ENCODE measurements at regions not wholly inside any gene's neighbourhood (a gene's known extent, or its start where the extent isn't known, plus 50 kb on each side); places are given as distances from the start of the nearest gene placed in this dataset.

DNA sequence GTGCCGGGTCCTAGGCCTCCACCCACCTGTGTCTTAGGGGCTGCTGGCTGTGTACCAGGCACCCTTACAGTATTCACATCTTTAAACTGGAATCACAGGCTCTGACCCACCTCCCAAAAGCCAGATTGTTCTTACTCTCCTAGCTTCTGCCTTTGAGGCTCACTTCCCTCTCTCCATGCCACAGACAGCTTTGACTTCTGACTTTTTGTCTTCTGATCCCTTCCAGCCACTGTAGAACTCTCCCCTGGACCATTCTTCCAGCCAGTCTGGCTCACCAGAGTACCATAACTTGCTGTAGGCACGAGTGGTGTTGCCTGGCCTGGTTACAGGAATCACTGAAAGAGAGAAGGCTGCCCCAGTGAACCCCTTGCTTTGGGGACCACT is 58.1 kb upstream of the STUM start:
- TF ChIP-seq, protein P1, sequence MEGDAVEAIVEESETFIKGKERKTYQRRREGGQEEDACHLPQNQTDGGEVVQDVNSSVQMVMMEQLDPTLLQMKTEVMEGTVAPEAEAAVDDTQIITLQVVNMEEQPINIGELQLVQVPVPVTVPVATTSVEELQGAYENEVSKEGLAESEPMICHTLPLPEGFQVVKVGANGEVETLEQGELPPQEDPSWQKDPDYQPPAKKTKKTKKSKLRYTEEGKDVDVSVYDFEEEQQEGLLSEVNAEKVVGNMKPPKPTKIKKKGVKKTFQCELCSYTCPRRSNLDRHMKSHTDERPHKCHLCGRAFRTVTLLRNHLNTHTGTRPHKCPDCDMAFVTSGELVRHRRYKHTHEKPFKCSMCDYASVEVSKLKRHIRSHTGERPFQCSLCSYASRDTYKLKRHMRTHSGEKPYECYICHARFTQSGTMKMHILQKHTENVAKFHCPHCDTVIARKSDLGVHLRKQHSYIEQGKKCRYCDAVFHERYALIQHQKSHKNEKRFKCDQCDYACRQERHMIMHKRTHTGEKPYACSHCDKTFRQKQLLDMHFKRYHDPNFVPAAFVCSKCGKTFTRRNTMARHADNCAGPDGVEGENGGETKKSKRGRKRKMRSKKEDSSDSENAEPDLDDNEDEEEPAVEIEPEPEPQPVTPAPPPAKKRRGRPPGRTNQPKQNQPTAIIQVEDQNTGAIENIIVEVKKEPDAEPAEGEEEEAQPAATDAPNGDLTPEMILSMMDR (IDR thresholded peaks at IDR 0.05), result no peak
- TF ChIP-seq POLR2A (IDR thresholded peaks at IDR 0.05), result no peak
- 83 to 96% (median 89%) methylated on average over 2 of the region's 2 CpGs for WGBS, 4 donors
- Histone ChIP-seq H3K4me1 (no peaks in the 10 kb centered on the region), H3K9me3 (peaks cover 0 to 7% (median 0%) of the 10 kb centered on the region in 12 donors), H3K27me3 (peaks cover 0 to under 1% (median 0%) of the 10 kb centered on the region in 9 donors), H3K4me3 (no peak overlapping the region), H3K27ac (no peak overlapping the region), H3K36me3 (no peaks in the 10 kb centered on the region)
- intact Hi-C loops (cut with DNase I), result no loop called here
- no peak for DNase-seq
- ATAC-seq, result no peak

DNA sequence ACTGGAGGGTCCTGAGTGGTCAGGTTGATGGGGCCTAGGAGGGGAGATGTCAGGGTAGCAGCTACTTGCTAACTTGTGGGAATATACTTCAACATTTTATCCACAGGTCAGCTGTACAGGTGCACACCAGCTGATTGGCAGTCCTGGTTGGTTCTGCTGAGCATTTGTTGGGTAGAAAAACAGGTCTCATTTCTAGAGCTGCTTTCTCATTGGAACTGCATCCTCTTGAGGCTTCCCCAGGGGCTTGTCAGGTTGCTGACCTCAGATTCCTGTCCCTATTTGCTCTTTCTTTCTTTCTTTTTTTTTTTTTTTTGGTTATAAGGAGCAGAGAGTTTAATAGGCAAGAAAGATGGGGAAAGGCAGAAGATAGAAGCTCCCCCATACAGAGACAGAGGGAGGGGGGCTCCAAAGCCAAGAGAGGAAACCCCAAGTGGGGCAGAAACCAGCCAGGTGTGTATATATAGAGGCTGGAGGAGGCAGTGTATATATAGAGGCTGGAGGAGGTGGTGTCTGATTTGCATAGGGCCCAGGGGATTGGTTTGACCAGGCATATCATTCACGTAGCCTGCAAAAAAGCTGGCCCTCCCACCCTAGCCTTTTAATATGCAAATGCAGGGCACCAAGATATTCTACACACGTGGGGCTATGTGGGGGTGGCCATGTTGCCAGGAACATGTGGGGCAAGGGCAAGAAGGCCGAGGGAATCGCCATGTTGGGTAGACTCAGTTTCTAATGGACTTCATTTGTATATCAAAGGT is 57.3 kb upstream of the STUM start:
- ATAC-seq, result no peak
- H3K27ac ChIP-seq, result no peak overlapping the region
- TF ChIP-seq, protein P1 (IDR thresholded peaks at IDR 0.05), result no peak
- TF ChIP-seq POLR2A (IDR thresholded peaks at IDR 0.05), result no peak
- DNase-seq, result no peak
- no peaks in the 10 kb centered on the region for H3K4me1 ChIP-seq
- H3K9me3 ChIP-seq, result peaks cover 0 to 7% (median 0%) of the 10 kb centered on the region in 12 donors
- no peaks in the 10 kb centered on the region for H3K27me3 ChIP-seq
- intact Hi-C loops (cut with DNase I), result no loop called here
- H3K4me3 ChIP-seq, result no peak overlapping the region
- H3K36me3 ChIP-seq, result no peaks in the 10 kb centered on the region
- 72 to 75% (median 73%) methylated on average over 4 of the region's 4 CpGs for WGBS, 4 donors

DNA sequence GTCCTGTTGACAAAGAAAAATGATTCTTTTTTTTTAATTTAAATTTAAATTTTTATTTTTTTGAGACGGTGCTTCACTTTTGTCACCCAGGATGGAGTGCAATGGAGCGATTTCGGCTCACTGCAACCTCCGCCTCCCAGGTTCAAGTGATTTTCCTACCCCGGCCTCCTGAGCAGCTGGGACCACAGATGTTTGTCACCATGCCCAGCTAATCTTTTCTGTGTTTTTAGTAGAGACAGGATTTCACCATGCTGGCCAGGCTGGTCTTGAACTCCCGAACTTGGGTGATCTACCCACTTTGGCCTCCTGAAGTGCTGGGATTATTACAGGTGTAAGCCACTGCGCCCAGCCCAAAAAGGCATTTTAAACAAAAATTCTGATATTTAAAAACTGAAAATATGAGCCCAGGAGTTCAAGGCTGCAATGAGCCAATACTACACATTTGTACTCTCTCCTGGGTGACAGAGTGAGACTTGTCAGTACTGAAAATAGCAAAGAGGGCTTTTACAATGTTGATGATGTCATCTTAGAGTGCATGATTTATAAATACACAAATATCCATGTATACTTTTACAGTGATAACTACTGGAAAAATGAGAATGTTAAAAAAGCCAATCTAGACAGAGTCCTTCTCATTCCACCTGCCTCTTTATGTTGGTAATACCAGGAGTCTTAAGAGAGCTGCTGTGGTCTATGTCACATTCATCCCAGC is 56.0 kb upstream of the STUM start:
- H3K36me3 ChIP-seq, result no peaks in the 10 kb centered on the region
- intact Hi-C loops (cut with DNase I), result no loop called here
- TF ChIP-seq, protein P1 (IDR thresholded peaks at IDR 0.05), result no peak
- no peak for TF ChIP-seq POLR2A (IDR thresholded peaks at IDR 0.05)
- no peaks in the 10 kb centered on the region for H3K27me3 ChIP-seq
- H3K27ac ChIP-seq, result no peak overlapping the region
- no peaks in the 10 kb centered on the region for H3K4me1 ChIP-seq
- no peak for DNase-seq
- ATAC-seq, result no peak
- 88 to 93% (median 91%) methylated on average over 7 of the region's 7 CpGs for WGBS, 4 donors
- H3K9me3 ChIP-seq, result no peaks in the 10 kb centered on the region
- H3K4me3 ChIP-seq, result no peak overlapping the region

DNA sequence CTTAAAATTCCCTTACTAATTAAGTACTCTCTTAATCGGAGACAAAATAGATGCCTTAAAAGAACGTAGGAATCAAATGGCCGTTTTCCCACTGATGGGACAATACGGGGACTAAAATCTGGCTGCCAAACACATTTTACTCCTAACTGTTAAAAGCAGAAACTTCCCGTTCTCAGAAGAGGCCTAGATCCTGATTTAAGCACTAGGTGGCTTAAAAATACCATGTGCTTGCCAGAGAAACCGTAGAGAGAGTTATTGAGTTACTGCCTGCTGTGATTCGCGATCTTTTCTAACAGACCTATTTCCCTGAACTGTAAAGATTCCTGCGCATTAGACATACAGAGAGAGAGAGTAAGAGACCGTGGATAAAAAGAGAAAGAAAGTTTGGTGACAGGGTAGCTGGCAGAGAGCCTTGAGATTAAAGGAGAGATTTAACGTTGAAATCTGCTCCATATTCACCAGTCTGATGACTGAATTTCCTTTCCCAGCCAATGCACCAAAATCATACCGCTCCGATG is 54.4 kb upstream of the STUM start:
- intact Hi-C loops (cut with DNase I), result no loop called here
- 76 to 84% (median 83%) methylated on average over 13 of the region's 13 CpGs for WGBS, 4 donors
- no peak for TF ChIP-seq POLR2A (IDR thresholded peaks at IDR 0.05)
- TF ChIP-seq, protein P1 (IDR thresholded peaks at IDR 0.05), result no peak
- Histone ChIP-seq H3K27me3 (no peaks in the 10 kb centered on the region), H3K4me3 (no peak overlapping the region), H3K27ac (no peak overlapping the region), H3K4me1 (no peaks in the 10 kb centered on the region), H3K9me3 (no peaks in the 10 kb centered on the region), H3K36me3 (no peaks in the 10 kb centered on the region)
- no peak for ATAC-seq
- no peak for DNase-seq

All from heart left ventricle (tissue), 16 donors.